Endothelial cell of umbilical vein (primary cell): ENCODE measurements at regions not wholly inside any gene's neighbourhood (a gene's known extent, or its start where the extent isn't known, plus 50 kb on each side); places are given as distances from the start of the nearest gene placed in this dataset.

Source experiments
- BruUV-seq: library from RNA; stranded (reverse); fragments of 400-500 nt; replicated peaks from 2 replicates; lab custom pipeline; 2021; lab: Mats Ljungman, UMichigan
- CTCF ChIA-PET: fragments of 300-600, 350-600 bp; sonication (Branson Sonifier 250); formaldehyde crosslinking; loops from one replicate; lab custom pipeline; 2021; ENCODE audit warnings: antibody characterized with exemption, inconsistent platforms; lab: Charles Lee
- POLR2A ChIA-PET: fragments of 300-600, 350-600 bp; sonication (Branson Sonifier 250); formaldehyde crosslinking; loops from one replicate; lab custom pipeline; 2021; ENCODE audit warnings: antibody characterized with exemption, inconsistent platforms; lab: Charles Lee
- DNase-seq: peaks from one replicate; pipeline ENCODE4 v3.0.0-alpha.2; 2011; ENCODE audit warnings: low read depth, low spot score
- FAIRE-seq: peaks from 2 replicates; lab custom pipeline; 2011; peaks lifted over from hg19 to GRCh38; lab: Jason Lieb, UNC
- H2AFZ ChIP-seq: 2 replicates; pipeline ENCODE4 v1.6.0; 2012; ENCODE audit warnings: low read depth, low read length, control low read depth, inconsistent platforms
- H3K27ac ChIP-seq: 2 replicates; pipeline ENCODE4 v1.5.1; 2011; ENCODE audit warnings: low read depth, mild to moderate bottlenecking, control low read depth, low read length, moderate library complexity; ENCODE audit not compliant: insufficient read depth
- H3K27me3 ChIP-seq, 2 experiments: 2 replicates each; pipeline versions ENCODE4 v1.6.0 to v1.6.1; 2011; ENCODE audit warnings: low read length in 2 of 2, mixed read lengths in 1 of 2; ENCODE audit not compliant: control insufficient read depth in 2 of 2, insufficient read depth in 2 of 2
- H3K36me3 ChIP-seq, 2 experiments: 2 replicates in 1 of 2; 3 replicates in 1 of 2; pipeline ENCODE4 v1.5.1; 2011; ENCODE audit warnings: low read length in 2 of 2, mild to moderate bottlenecking in 1 of 2, moderate library complexity in 1 of 2; ENCODE audit not compliant: control insufficient read depth in 2 of 2, insufficient read depth in 2 of 2; ENCODE audit errors: extremely low read depth in 1 of 2
- H3K4me1 ChIP-seq: 3 replicates; pipeline ENCODE4 v1.5.1; 2011; ENCODE audit warnings: mild to moderate bottlenecking, low read length; ENCODE audit not compliant: control insufficient read depth, insufficient read depth; ENCODE audit errors: extremely low read depth
- H3K4me2 ChIP-seq: 2 replicates; pipeline ENCODE4 v1.6.1; 2011; ENCODE audit warnings: low read length, control low read depth, mixed read lengths; ENCODE audit not compliant: insufficient read depth
- H3K4me3 ChIP-seq, 3 experiments: fragments of 200-600 bp in 1 of 3; sonication (generic), shearing (Covaris generic) in 1 of 3; replicated peaks in 1 of 3; 2 replicates each; pipeline ENCODE4 v1.5.1; 2011 to 2016; ENCODE audit warnings: control low read depth in 3 of 3, low read length in 3 of 3, mild to moderate bottlenecking in 2 of 3, inconsistent platforms in 1 of 3, low read depth in 1 of 3, moderate library complexity in 1 of 3; ENCODE audit not compliant: insufficient read depth in 1 of 3
- H3K79me2 ChIP-seq: 2 replicates; pipeline ENCODE4 v1.6.0; 2012; ENCODE audit warnings: low read length, inconsistent platforms; ENCODE audit not compliant: control insufficient read depth, insufficient read depth
- H3K9ac ChIP-seq: replicated peaks from 2 replicates; pipeline ENCODE3; 2011; ENCODE audit warnings: low read length, control low read depth; ENCODE audit not compliant: insufficient read depth; ENCODE audit errors: extremely low read depth
- H3K9me1 ChIP-seq: replicated peaks from 3 replicates; pipeline ENCODE4 v1.6.0; 2011; ENCODE audit warnings: mild to moderate bottlenecking, low read length; ENCODE audit not compliant: control insufficient read depth, insufficient read depth; ENCODE audit errors: extremely low read depth
- H3K9me3 ChIP-seq: replicated peaks from 2 replicates; pipeline ENCODE4 v1.5.1; 2012; ENCODE audit warnings: low read length, inconsistent platforms; ENCODE audit not compliant: control insufficient read depth, insufficient read depth
- H4K20me1 ChIP-seq: replicated peaks from 2 replicates; pipeline ENCODE3; 2011; ENCODE audit warnings: mild to moderate bottlenecking, low read length; ENCODE audit not compliant: control insufficient read depth, insufficient read depth; ENCODE audit errors: extremely low read depth
- FOS ChIP-seq: IDR thresholded peaks from 2 replicates; pipeline ENCODE4 v1.6.1; 2011; ENCODE audit warnings: mild to moderate bottlenecking, low read length, moderate library complexity, borderline replicate concordance; ENCODE audit not compliant: insufficient read depth
- JUN ChIP-seq: IDR thresholded peaks from 2 replicates; pipeline ENCODE4 v1.6.1; 2011; ENCODE audit warnings: borderline replicate concordance, low read depth; ENCODE audit not compliant: insufficient read length, insufficient read depth
- dilution Hi-C: fragments of 300-500 bp; cut with MboI; formaldehyde crosslinking; loops from one replicate; pipeline ENCODE4 v1.15.0; 2019; ENCODE audit warnings: low sequenced_read_pairs; ENCODE audit not compliant: extremely low pct_ligation_motif_present
- intact Hi-C: fragments of 100-400 bp; cut with micrococcal nuclease; formaldehyde crosslinking; loops from one replicate; pipeline ENCODE4 v1.10.0; 2022
- TF ChIP-seq, protein P1 (sequence below), 2 donors: IDR thresholded peaks; 1 replicate in 1 of 2; 2 replicates in 1 of 2; pipeline ENCODE4 v1.5.1; 2011; ENCODE audit warnings: low read length in 2 of 2, mild to moderate bottlenecking in 2 of 2, moderate library complexity in 2 of 2, control low read depth in 1 of 2, inconsistent platforms in 1 of 2, low read depth in 1 of 2; ENCODE audit not compliant: insufficient read depth in 1 of 2; ENCODE audit errors: extremely low read depth in 1 of 2
- TF ChIP-seq, protein P2 (sequence below): IDR thresholded peaks from 2 replicates; pipeline ENCODE4 v1.6.1; 2011; ENCODE audit not compliant: insufficient read depth, insufficient read length

DNA sequence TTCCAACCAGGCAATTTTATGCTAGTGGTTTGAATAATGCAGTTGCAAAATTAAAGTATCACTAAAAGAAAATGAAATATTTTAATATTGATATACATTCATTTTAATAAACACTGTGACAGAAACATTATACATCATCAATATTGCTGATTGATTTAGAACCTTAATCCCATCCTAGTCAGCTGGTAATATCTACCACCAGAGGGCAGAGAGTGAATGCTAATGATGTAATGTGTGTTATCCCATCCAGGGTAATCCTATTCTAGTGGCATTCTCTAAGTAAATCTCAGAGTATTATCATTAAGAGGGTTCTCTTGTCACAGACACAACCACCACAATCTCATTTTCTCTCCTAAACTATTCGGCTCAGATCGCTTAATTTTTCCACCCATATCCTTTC is 477.4 kb downstream of the CPS1 start:
- no peak overlapping the region for H3K27ac ChIP-seq
- no peaks in the 10 kb centered on the region for H3K27me3 ChIP-seq
- CTCF ChIA-PET: interaction anchor here (1.0 to 1.5 kb wide), 7 partner anchors 15 to 1534 kb away, joined by 3 to 11 read pairs (median 3); no protein-coding TSS in a partner anchor
- H4K20me1 ChIP-seq: no peaks in the 10 kb centered on the region
- intact Hi-C loops (loop anchor here (2.0 to 5.0 kb wide), 2 partner anchors 36 to 1533 kb away; no protein-coding TSS in a partner anchor), dilution Hi-C loops (no loop called here)
- H3K4me1 ChIP-seq: no peaks in the 10 kb centered on the region
- H3K36me3 ChIP-seq: no peaks in the 10 kb centered on the region
- no peak overlapping the region for H2AFZ ChIP-seq
- FAIRE-seq: no peak
- BruUV-seq: no TSS peak
- H3K4me2 ChIP-seq: no peak overlapping the region
- H3K4me3 ChIP-seq: no peak overlapping the region
- H3K9me1 ChIP-seq: no peaks in the 10 kb centered on the region
- peak; percentile 12 for DNase-seq
- H3K79me2 ChIP-seq: no peaks in the 10 kb centered on the region
- POLR2A ChIA-PET: no interaction called here
- no peak overlapping the region for H3K9ac ChIP-seq
- no peaks in the 10 kb centered on the region for H3K9me3 ChIP-seq
- TF ChIP-seq JUN: no peak
- no peak for TF ChIP-seq FOS
- TF ChIP-seq, protein P1, sequence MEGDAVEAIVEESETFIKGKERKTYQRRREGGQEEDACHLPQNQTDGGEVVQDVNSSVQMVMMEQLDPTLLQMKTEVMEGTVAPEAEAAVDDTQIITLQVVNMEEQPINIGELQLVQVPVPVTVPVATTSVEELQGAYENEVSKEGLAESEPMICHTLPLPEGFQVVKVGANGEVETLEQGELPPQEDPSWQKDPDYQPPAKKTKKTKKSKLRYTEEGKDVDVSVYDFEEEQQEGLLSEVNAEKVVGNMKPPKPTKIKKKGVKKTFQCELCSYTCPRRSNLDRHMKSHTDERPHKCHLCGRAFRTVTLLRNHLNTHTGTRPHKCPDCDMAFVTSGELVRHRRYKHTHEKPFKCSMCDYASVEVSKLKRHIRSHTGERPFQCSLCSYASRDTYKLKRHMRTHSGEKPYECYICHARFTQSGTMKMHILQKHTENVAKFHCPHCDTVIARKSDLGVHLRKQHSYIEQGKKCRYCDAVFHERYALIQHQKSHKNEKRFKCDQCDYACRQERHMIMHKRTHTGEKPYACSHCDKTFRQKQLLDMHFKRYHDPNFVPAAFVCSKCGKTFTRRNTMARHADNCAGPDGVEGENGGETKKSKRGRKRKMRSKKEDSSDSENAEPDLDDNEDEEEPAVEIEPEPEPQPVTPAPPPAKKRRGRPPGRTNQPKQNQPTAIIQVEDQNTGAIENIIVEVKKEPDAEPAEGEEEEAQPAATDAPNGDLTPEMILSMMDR (IDR thresholded peaks at IDR 0.05; ENCODE audit: extremely low read depth in 1 of 2, insufficient read depth in 1 of 2, low read depth in 1 of 2, low read length in 2 of 2): peak in 1 of 2 donors; percentile 33

- H3K4me1 ChIP-seq: no peaks in the 10 kb centered on the region
- intact Hi-C loops (loop anchor here (1.0 to 5.0 kb wide), 7 partner anchors 122 to 1531 kb away; no protein-coding TSS in a partner anchor), dilution Hi-C loops (no loop called here)
- H3K27me3 ChIP-seq: no peaks in the 10 kb centered on the region
- FAIRE-seq: peak; percentile 12
- no peaks in the 10 kb centered on the region for H3K79me2 ChIP-seq
- peak; percentile 53 for DNase-seq
- no peak overlapping the region for H3K4me3 ChIP-seq
- H3K9ac ChIP-seq: no peak overlapping the region
- no peak overlapping the region for H3K27ac ChIP-seq
- no TSS peak for BruUV-seq
- no peaks in the 10 kb centered on the region for H3K9me1 ChIP-seq
- no peak overlapping the region for H2AFZ ChIP-seq
- H3K4me2 ChIP-seq: no peak overlapping the region
- TF ChIP-seq, protein P2, sequence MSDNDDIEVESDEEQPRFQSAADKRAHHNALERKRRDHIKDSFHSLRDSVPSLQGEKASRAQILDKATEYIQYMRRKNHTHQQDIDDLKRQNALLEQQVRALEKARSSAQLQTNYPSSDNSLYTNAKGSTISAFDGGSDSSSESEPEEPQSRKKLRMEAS: no peak
- TF ChIP-seq, protein P1 (IDR thresholded peaks at IDR 0.05; ENCODE audit: extremely low read depth in 1 of 2, insufficient read depth in 1 of 2, low read depth in 1 of 2, low read length in 2 of 2): peak; percentile 43 to 56
- no peaks in the 10 kb centered on the region for H3K36me3 ChIP-seq
- H4K20me1 ChIP-seq: no peaks in the 10 kb centered on the region
- no peaks in the 10 kb centered on the region for H3K9me3 ChIP-seq
- CTCF ChIA-PET: interaction anchor here (0.6 to 2.8 kb wide), 43 partner anchors 9 to 1532 kb away, joined by 3 to 89 read pairs (median 4); no protein-coding TSS in a partner anchor
- POLR2A ChIA-PET: no interaction called here
Observed at GRCh38 chr2:211035548-211036185, 479.3 kb downstream of the CPS1 start.
